ENCODE measurements at regions not wholly inside any gene's neighbourhood (a gene's known extent, or its start where the extent isn't known, plus 50 kb on each side); places are given as distances from the start of the nearest gene placed in this dataset.

GRCh38 chr20:48527771-48528170 lies 300.0 kb downstream of the PREX1 start:
- TF ChIP-seq CTCF (IDR thresholded peaks at IDR 0.05) (no peak), POLR2A (IDR thresholded peaks at IDR 0.05) (no peak)

Data from right lobe of liver (tissue), 4 donors.